HEK293 (cell line): ENCODE measurements at regions not wholly inside any gene's neighbourhood (a gene's known extent, or its start where the extent isn't known, plus 50 kb on each side); places are given as distances from the start of the nearest gene placed in this dataset.

Source experiments
- CTCF ChIA-PET: fragments of 350-600 bp; formaldehyde crosslinking; extraction: SDS; loops from one replicate; lab custom pipeline; 2021; ENCODE audit warnings: antibody characterized with exemption; lab: Yijun Ruan, JAX
- POLR2A ChIA-PET: fragments of 300-600 bp; formaldehyde crosslinking; extraction: SDS; loops from one replicate; lab custom pipeline; 2020; ENCODE audit warnings: antibody characterized with exemption, inconsistent platforms; lab: Yijun Ruan, JAX
- H3K27ac ChIP-seq: fragments of 200-500 bp; sonication (Bioruptor generic); 2 replicates; pipeline ENCODE4 v1.5.1; 2014; ENCODE audit warnings: low read depth, low read length, control low read depth, inconsistent platforms; ENCODE audit errors: extremely low read depth
- H3K36me3 ChIP-seq, 2 experiments: fragments of 200-500 bp in 1 of 2; sonication (Bioruptor generic) in 1 of 2; 1 replicate in 1 of 2; 2 replicates in 1 of 2; pipeline ENCODE4 v1.5.1; 2014 to 2017; ENCODE audit warnings: inconsistent platforms in 2 of 2, low read length in 2 of 2; ENCODE audit not compliant: control insufficient read depth in 2 of 2, insufficient read depth in 1 of 2
- H3K4me1 ChIP-seq: fragments of 200-500 bp; sonication (Bioruptor generic); 2 replicates; pipeline ENCODE4 v1.5.1; 2014; ENCODE audit warnings: mild to moderate bottlenecking, low read length, inconsistent platforms; ENCODE audit not compliant: control insufficient read depth, insufficient read depth
- H3K4me3 ChIP-seq: 2 replicates; pipeline ENCODE4 v1.5.1; 2011; ENCODE audit warnings: low read depth, mild to moderate bottlenecking, control low read depth, low read length, moderate library complexity
- H3K9me3 ChIP-seq: fragments of 200-500 bp; sonication (Bioruptor generic); 2 replicates; pipeline ENCODE4 v1.5.1; 2014; ENCODE audit warnings: low read depth, low read length, inconsistent platforms; ENCODE audit not compliant: control insufficient read depth, insufficient read depth
- FEZF1 ChIP-seq: fragments of 450-650 bp; formaldehyde crosslinking; IDR thresholded peaks from 2 replicates; pipeline ENCODE4 v1.5.1; 2016; ENCODE audit warnings: missing biosample characterization, missing genetic modification characterization
- HOXC10 ChIP-seq: sonication (generic); formaldehyde crosslinking; IDR thresholded peaks from 2 replicates; pipeline ENCODE4 v1.8.1; 2023; ENCODE audit warnings: mild to moderate bottlenecking, missing genetic modification reagents
- IKZF3 ChIP-seq: fragments of 450-650 bp; IDR thresholded peaks from 2 replicates; pipeline ENCODE4 v1.5.0; 2018; ENCODE audit warnings: missing biosample characterization, mild to moderate bottlenecking, missing genetic modification characterization, moderate library complexity
- SCRT2 ChIP-seq: fragments of 450-650 bp; formaldehyde crosslinking; IDR thresholded peaks from 2 replicates; pipeline ENCODE4 v1.5.1; 2016; ENCODE audit warnings: missing biosample characterization, missing genetic modification characterization
- ZNF10 ChIP-seq: fragments of 450-650 bp; formaldehyde crosslinking; IDR thresholded peaks from 2 replicates; pipeline ENCODE4 v1.5.1; 2017; ENCODE audit warnings: missing biosample characterization, missing genetic modification characterization
- ZNF266 ChIP-seq: fragments of 450-650 bp; formaldehyde crosslinking; IDR thresholded peaks from 2 replicates; pipeline ENCODE4 v1.5.1; 2016; ENCODE audit warnings: missing biosample characterization, missing genetic modification characterization, low read depth
- ZNF311 ChIP-seq: fragments of 450-650 bp; formaldehyde crosslinking; IDR thresholded peaks from 2 replicates; pipeline ENCODE4 v1.5.1; 2017; ENCODE audit warnings: missing biosample characterization, missing genetic modification characterization, borderline replicate concordance
- ZNF48 ChIP-seq: fragments of 450-650 bp; formaldehyde crosslinking; IDR thresholded peaks from 2 replicates; pipeline ENCODE4 v1.5.1; 2016; ENCODE audit warnings: missing biosample characterization, missing genetic modification characterization
- ZNF529 ChIP-seq: fragments of 450-650 bp; formaldehyde crosslinking; IDR thresholded peaks from 2 replicates; pipeline ENCODE4 v1.5.1; 2017; ENCODE audit warnings: missing genetic modification characterization, missing biosample characterization; ENCODE audit not compliant: insufficient replicate concordance
- ZNF624 ChIP-seq: fragments of 450-650 bp; formaldehyde crosslinking; IDR thresholded peaks from 2 replicates; pipeline ENCODE4 v1.5.1; 2017; ENCODE audit warnings: missing biosample characterization, missing genetic modification characterization
- ZNF791 ChIP-seq: fragments of 450-650 bp; formaldehyde crosslinking; IDR thresholded peaks from 2 replicates; pipeline ENCODE4 v1.5.1; 2016; ENCODE audit warnings: missing biosample characterization, missing genetic modification characterization
- ZNF830 ChIP-seq: fragments of 450-650 bp; IDR thresholded peaks from 2 replicates; pipeline ENCODE4 v1.5.0; 2018; ENCODE audit warnings: missing biosample characterization, missing genetic modification characterization, low read depth, mild to moderate bottlenecking, moderate library complexity
- TF ChIP-seq, protein P1 (sequence below): fragments of 450-650 bp; formaldehyde crosslinking; IDR thresholded peaks from 2 replicates; pipeline ENCODE4 v1.5.1; 2016; ENCODE audit warnings: missing biosample characterization, missing genetic modification characterization
- TF ChIP-seq, protein P2 (sequence below): fragments of 450-650 bp; formaldehyde crosslinking; IDR thresholded peaks from 2 replicates; pipeline ENCODE4 v1.5.1; 2016; ENCODE audit warnings: missing biosample characterization, missing genetic modification characterization

DNA sequence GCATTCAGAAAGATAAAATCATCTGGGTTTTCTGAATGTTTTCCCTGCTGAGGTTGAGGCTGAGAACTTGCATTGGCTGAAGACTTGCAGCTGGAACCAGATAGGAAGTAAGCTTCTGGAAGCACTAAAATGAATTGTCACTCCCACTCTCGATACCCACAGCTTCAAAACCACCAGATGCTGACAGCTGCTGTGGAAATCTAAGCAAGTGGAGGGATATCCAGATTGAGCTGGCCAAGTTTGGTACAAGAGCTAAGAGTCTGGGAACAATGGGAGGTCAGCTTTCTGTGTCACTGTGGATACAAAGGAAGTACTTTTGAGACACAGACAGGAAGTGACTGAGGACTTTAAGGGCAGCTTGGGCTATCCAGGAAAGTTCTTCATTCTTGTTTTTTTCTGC, 51.3 kb upstream of the CD44 start (continued):
- TF ChIP-seq, protein P1, sequence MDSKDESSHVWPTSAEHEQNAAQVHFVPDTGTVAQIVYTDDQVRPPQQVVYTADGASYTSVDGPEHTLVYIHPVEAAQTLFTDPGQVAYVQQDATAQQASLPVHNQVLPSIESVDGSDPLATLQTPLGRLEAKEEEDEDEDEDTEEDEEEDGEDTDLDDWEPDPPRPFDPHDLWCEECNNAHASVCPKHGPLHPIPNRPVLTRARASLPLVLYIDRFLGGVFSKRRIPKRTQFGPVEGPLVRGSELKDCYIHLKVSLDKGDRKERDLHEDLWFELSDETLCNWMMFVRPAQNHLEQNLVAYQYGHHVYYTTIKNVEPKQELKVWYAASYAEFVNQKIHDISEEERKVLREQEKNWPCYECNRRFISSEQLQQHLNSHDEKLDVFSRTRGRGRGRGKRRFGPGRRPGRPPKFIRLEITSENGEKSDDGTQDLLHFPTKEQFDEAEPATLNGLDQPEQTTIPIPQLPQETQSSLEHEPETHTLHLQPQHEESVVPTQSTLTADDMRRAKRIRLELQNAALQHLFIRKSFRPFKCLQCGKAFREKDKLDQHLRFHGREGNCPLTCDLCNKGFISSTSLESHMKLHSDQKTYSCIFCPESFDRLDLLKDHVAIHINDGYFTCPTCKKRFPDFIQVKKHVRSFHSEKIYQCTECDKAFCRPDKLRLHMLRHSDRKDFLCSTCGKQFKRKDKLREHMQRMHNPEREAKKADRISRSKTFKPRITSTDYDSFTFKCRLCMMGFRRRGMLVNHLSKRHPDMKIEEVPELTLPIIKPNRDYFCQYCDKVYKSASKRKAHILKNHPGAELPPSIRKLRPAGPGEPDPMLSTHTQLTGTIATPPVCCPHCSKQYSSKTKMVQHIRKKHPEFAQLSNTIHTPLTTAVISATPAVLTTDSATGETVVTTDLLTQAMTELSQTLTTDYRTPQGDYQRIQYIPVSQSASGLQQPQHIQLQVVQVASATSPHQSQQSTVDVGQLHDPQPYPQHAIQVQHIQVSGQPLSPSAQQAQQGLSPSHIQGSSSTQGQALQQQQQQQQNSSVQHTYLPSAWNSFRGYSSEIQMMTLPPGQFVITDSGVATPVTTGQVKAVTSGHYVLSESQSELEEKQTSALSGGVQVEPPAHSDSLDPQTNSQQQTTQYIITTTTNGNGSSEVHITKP (tag by site-specific recombination): no peak
- TF ChIP-seq ZNF48 (no peak), ZNF624 (tag by site-specific recombination) (no peak), ZNF10 (tag by site-specific recombination) (no peak), FEZF1 (tag by site-specific recombination) (no peak), ZNF791 (tag by site-specific recombination) (no peak), HOXC10 (CRISPR knock-in tag) (no peak), IKZF3 (tag by site-specific recombination) (no peak)
- TF ChIP-seq, protein P2, sequence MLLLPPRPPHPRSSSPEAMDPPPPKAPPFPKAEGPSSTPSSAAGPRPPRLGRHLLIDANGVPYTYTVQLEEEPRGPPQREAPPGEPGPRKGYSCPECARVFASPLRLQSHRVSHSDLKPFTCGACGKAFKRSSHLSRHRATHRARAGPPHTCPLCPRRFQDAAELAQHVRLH: no peak
- TF ChIP-seq, all 188 proteins: peak for 0

DNA sequence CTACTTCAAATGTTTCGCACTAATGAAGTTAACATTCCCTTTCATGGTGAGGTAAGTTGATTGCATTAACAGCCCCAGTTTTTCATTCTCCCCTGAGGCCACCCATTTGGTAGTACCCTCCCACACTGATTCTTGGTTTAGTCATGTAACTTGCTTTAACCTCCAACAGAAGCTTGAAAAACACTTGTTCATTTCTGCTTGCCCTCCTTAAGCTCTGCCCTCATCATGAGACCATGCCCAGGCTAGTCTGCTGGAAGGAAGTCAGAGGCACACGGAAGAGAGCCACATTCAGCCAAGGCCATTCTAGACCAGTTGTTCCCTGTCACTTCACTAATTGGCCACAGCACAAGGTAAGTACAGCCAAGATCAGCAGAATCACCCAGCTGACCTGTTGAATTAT, 50.7 kb upstream of the CD44 start:
- no peak overlapping the region for H3K4me3 ChIP-seq
- H3K4me1 ChIP-seq: no peaks in the 10 kb centered on the region
- no peaks in the 10 kb centered on the region for H3K9me3 ChIP-seq
- no peak overlapping the region for H3K27ac ChIP-seq
- ChIA-PET CTCF (no interaction called here), POLR2A (no interaction called here)
- TF ChIP-seq ZNF266 (no peak), SCRT2 (tag by site-specific recombination) (0 out of 2 replicates have a peak, but pooled peaks have one; percentile 15)
- H3K36me3 ChIP-seq: no peaks in the 10 kb centered on the region

DNA sequence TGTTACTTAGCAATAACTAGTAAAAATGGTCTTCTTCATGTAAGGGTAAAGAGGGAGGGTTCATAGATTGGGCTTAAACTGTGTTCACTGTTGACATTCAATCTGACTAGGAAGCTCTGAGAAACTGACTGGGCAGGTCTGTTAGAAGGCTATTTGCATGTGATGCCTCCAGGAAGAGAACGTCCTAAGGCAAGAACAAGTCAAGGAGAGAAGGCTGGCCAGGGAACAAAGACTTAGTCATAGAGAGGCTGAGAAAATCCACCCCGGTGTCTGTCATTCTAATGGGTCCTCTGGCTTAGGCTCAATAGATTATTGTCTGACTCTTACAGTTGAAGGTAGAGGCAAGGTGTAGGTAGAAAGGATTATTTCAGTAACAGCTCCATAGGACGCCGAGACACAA, 50.3 kb upstream of the CD44 start:
- Histone ChIP-seq H3K4me3 (no peak overlapping the region), H3K36me3 (no peaks in the 10 kb centered on the region), H3K9me3 (no peaks in the 10 kb centered on the region), H3K4me1 (no peaks in the 10 kb centered on the region), H3K27ac (no peak overlapping the region)
- ChIA-PET POLR2A (no interaction called here), CTCF (interaction anchor here (0.6 to 0.8 kb wide), 2 partner anchors 39 to 117 kb away, joined by 3 read pairs; no protein-coding TSS in a partner anchor)
- TF ChIP-seq IKZF3 (tag by site-specific recombination): no peak
- TF ChIP-seq ZNF311 (tag by site-specific recombination): no peak
- no peak for TF ChIP-seq ZNF529 (tag by site-specific recombination)
- no peak for TF ChIP-seq ZNF830 (tag by site-specific recombination)
